ENCODE measurements at regions not wholly inside any gene's neighbourhood (a gene's known extent, or its start where the extent isn't known, plus 50 kb on each side); places are given as distances from the start of the nearest gene placed in this dataset.

- peaks cover 28% of the 10 kb centered on the region for H3K27me3 Mint-ChIP-seq
- no peak for DNase-seq (ENCODE audit: low spot score, unreplicated experiment)
- H3K4me1 Mint-ChIP-seq (ENCODE audit: low read depth): no peaks in the 10 kb centered on the region
- no peaks in the 10 kb centered on the region for H3K36me3 Mint-ChIP-seq (ENCODE audit: insufficient read depth)
- TF ChIP-seq CTCF (IDR thresholded peaks at IDR 0.05; ENCODE audit: unreplicated experiment): no peak
- H3K4me3 Mint-ChIP-seq (ENCODE audit: low read depth): no peak overlapping the region
- no peaks in the 10 kb centered on the region for H3K9me3 Mint-ChIP-seq (ENCODE audit: low read depth)
- no peak overlapping the region for H3K27ac Mint-ChIP-seq
Observed at GRCh38 chr12:131603106-131603938, 107.6 kb upstream of the SFSWAP start.

GRCh38 chr12:131603939-131604795, 106.7 kb upstream of the SFSWAP start:
- TF ChIP-seq CTCF (IDR thresholded peaks at IDR 0.05; ENCODE audit: unreplicated experiment): no peak
- no peaks in the 10 kb centered on the region for H3K36me3 Mint-ChIP-seq (ENCODE audit: insufficient read depth)
- no peak for DNase-seq (ENCODE audit: low spot score, unreplicated experiment)
- H3K9me3 Mint-ChIP-seq (ENCODE audit: low read depth): no peaks in the 10 kb centered on the region
- H3K4me3 Mint-ChIP-seq (ENCODE audit: low read depth): no peak overlapping the region
- peaks cover 26% of the 10 kb centered on the region for H3K27me3 Mint-ChIP-seq
- H3K4me1 Mint-ChIP-seq (ENCODE audit: low read depth): no peaks in the 10 kb centered on the region
- H3K27ac Mint-ChIP-seq: no peak overlapping the region

- Mint-ChIP-seq H3K36me3 (ENCODE audit: insufficient read depth) (no peaks in the 10 kb centered on the region), H3K27me3 (peaks cover 25% of the 10 kb centered on the region)
Observed at GRCh38 chr12:131604859-131605258, 106.0 kb upstream of the SFSWAP start.

GRCh38 chr12:131605304-131605829, 105.5 kb upstream of the SFSWAP start:
- no peaks in the 10 kb centered on the region for H3K4me1 Mint-ChIP-seq (ENCODE audit: low read depth)

More at GRCh38 chr12:131604859-131605258, 106.0 kb upstream of the SFSWAP start:
- no peak for DNase-seq (ENCODE audit: low spot score, unreplicated experiment)
- no peak overlapping the region for H3K4me3 Mint-ChIP-seq (ENCODE audit: low read depth)
- no peak overlapping the region for H3K27ac Mint-ChIP-seq
- TF ChIP-seq CTCF (IDR thresholded peaks at IDR 0.05; ENCODE audit: unreplicated experiment): no peak
- H3K4me1 Mint-ChIP-seq (ENCODE audit: low read depth): no peaks in the 10 kb centered on the region
- no peaks in the 10 kb centered on the region for H3K9me3 Mint-ChIP-seq (ENCODE audit: low read depth)

More at GRCh38 chr12:131605304-131605829, 105.5 kb upstream of the SFSWAP start:
- Mint-ChIP-seq H3K9me3 (ENCODE audit: low read depth) (no peaks in the 10 kb centered on the region), H3K36me3 (ENCODE audit: insufficient read depth) (no peaks in the 10 kb centered on the region), H3K27ac (no peak overlapping the region), H3K4me3 (ENCODE audit: low read depth) (no peak overlapping the region), H3K27me3 (peaks cover 25% of the 10 kb centered on the region)
- no peak for TF ChIP-seq CTCF (IDR thresholded peaks at IDR 0.05; ENCODE audit: unreplicated experiment)
- DNase-seq (ENCODE audit: low spot score, unreplicated experiment): no peak
